Endodermal cell (in vitro differentiated cells): ENCODE measurements at regions not wholly inside any gene's neighbourhood (a gene's known extent, or its start where the extent isn't known, plus 50 kb on each side); places are given as distances from the start of the nearest gene placed in this dataset.

Source experiments
- DNase-seq: peaks from one replicate; pipeline ENCODE4 v3.0.0-alpha.2; 2017
- H3K27ac ChIP-seq: 2 replicates; pipeline ENCODE4 v1.5.1; 2013; ENCODE audit warnings: mild to moderate bottlenecking, low read depth, low read length, moderate library complexity
- H3K27me3 ChIP-seq: 2 replicates; pipeline ENCODE4 v1.6.1; 2013; ENCODE audit warnings: mild to moderate bottlenecking, low read length, moderate library complexity; ENCODE audit not compliant: insufficient read depth, control insufficient read depth, poor library complexity, severe bottlenecking
- H3K36me3 ChIP-seq: 2 replicates; pipeline ENCODE4 v1.7.0; 2013; ENCODE audit warnings: mild to moderate bottlenecking, low read length, moderate library complexity; ENCODE audit not compliant: control insufficient read depth, insufficient read depth
- H3K4me1 ChIP-seq: one replicate; pipeline ENCODE4 v1.7.0; 2013; ENCODE audit warnings: low read length; ENCODE audit not compliant: control insufficient read depth, insufficient read depth
- H3K4me3 ChIP-seq: 2 replicates; pipeline ENCODE4 v1.5.1; 2013; ENCODE audit warnings: mild to moderate bottlenecking, low read length, moderate library complexity
- H3K9ac ChIP-seq: 2 replicates; pipeline ENCODE4 v1.6.1; 2013; ENCODE audit warnings: mild to moderate bottlenecking, low read length, moderate library complexity; ENCODE audit not compliant: poor library complexity, severe bottlenecking; ENCODE audit errors: extremely low read depth
- H3K9me3 ChIP-seq: 2 replicates; pipeline ENCODE4 v1.6.1; 2013; ENCODE audit warnings: mild to moderate bottlenecking, low read length, moderate library complexity; ENCODE audit not compliant: control insufficient read depth
- H3K27ac Mint-ChIP-seq: 2 replicates; pipeline ENCODE4 v1.8.0; 2020; ENCODE audit warnings: mixed read lengths
- H3K27me3 Mint-ChIP-seq: 2 replicates; pipeline ENCODE4 v1.8.0; 2021; ENCODE audit warnings: mild to moderate bottlenecking, mixed read lengths; ENCODE audit not compliant: insufficient read depth
- H3K36me3 Mint-ChIP-seq: 2 replicates; pipeline ENCODE4 v1.8.0; 2020; ENCODE audit warnings: low read depth, mixed read lengths
- H3K4me1 Mint-ChIP-seq: 2 replicates; pipeline ENCODE4 v1.8.0; 2020; ENCODE audit warnings: mixed read lengths
- H3K4me3 Mint-ChIP-seq: 2 replicates; pipeline ENCODE4 v1.8.0; 2020; ENCODE audit warnings: mild to moderate bottlenecking, moderate library complexity, mixed read lengths
- H3K9me3 Mint-ChIP-seq: 2 replicates; pipeline ENCODE4 v1.8.0; 2020; ENCODE audit warnings: mild to moderate bottlenecking, mixed read lengths
- WGBS, 2 experiments: methylation state at CpG; one replicate each; pipeline versions ENCODE4 v1.1.5 to v1.1.7; 2013; ENCODE audit warnings: missing lambda C conversion rate in 2 of 2, mixed read lengths in 1 of 2; ENCODE audit not compliant: insufficient coverage in 1 of 2, insufficient read length in 1 of 2; 5-methylcytosine and 5-hydroxymethylcytosine counted together
- TF ChIP-seq, protein P1 (sequence below): fragments of 200-600 bp; sonication (generic); conservative IDR thresholded peaks from 2 replicates; pipeline ENCODE4 v1.5.0; 2021; ENCODE audit warnings: antibody characterized with exemption, mild to moderate bottlenecking

DNA sequence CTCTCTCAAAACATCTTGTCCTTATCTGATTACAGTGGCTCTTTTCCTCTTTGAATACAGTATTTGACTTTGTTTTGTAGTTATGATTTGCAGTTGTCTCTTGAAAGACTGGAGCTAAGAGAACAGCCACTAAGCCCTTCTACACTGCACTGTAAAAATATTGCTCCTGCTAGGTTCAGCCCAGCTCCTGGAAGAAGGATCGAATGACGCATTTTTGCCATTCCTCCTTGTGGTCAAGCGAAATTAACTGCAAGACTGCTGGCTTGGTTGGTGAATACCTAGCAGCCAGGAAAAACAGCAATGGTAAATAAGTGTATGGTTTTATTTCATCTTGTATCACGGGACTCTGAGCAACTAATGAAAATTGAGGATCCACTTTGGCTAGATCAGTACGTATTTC, 407.8 kb upstream of the CDH2 start:
- no peaks in the 10 kb centered on the region for H3K9me3 ChIP-seq
- no peaks in the 10 kb centered on the region for H3K27me3 ChIP-seq
- H3K4me3 ChIP-seq = no peak overlapping the region
- Mint-ChIP-seq H3K27ac (no peak overlapping the region), H3K36me3 (no peaks in the 10 kb centered on the region), H3K9me3 (no peaks in the 10 kb centered on the region), H3K27me3 (no peaks in the 10 kb centered on the region), H3K4me3 (no peak overlapping the region), H3K4me1 (peaks cover 12% of the 10 kb centered on the region)
- WGBS, 2 experiments = 56 to 60% methylated on average over 5 of the region's 5 CpGs
- H3K4me1 ChIP-seq = peaks cover 6% of the 10 kb centered on the region
- peak; percentile 70 for DNase-seq
- H3K36me3 ChIP-seq = no peaks in the 10 kb centered on the region
- TF ChIP-seq, protein P1, sequence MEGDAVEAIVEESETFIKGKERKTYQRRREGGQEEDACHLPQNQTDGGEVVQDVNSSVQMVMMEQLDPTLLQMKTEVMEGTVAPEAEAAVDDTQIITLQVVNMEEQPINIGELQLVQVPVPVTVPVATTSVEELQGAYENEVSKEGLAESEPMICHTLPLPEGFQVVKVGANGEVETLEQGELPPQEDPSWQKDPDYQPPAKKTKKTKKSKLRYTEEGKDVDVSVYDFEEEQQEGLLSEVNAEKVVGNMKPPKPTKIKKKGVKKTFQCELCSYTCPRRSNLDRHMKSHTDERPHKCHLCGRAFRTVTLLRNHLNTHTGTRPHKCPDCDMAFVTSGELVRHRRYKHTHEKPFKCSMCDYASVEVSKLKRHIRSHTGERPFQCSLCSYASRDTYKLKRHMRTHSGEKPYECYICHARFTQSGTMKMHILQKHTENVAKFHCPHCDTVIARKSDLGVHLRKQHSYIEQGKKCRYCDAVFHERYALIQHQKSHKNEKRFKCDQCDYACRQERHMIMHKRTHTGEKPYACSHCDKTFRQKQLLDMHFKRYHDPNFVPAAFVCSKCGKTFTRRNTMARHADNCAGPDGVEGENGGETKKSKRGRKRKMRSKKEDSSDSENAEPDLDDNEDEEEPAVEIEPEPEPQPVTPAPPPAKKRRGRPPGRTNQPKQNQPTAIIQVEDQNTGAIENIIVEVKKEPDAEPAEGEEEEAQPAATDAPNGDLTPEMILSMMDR = peak; percentile 51
- no peak overlapping the region for H3K27ac ChIP-seq
- no peak overlapping the region for H3K9ac ChIP-seq

DNA sequence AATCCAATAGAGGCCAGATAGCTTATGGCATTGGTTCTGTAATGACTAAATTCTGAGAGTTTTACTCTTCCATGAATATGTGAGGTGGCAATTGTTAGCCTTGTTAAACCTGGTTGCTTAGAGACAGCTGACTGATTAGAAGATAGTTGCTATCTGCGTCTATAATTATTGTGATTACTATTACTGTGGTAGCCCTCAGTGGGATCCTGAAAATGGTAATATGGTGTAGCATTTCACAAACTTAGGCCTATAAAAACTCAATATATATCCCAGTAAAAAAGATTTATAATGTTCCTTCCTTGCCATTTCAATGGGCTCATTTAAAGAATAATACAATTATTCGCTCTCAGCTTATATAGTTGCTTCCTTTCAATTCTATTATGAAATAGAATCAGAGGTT, 405.8 kb upstream of the CDH2 start:
- no peaks in the 10 kb centered on the region for H3K9me3 ChIP-seq
- Mint-ChIP-seq H3K36me3 (no peaks in the 10 kb centered on the region), H3K27ac (no peak overlapping the region), H3K9me3 (no peaks in the 10 kb centered on the region), H3K4me1 (peaks cover 12% of the 10 kb centered on the region), H3K27me3 (no peaks in the 10 kb centered on the region), H3K4me3 (no peak overlapping the region)
- peaks cover 6% of the 10 kb centered on the region for H3K4me1 ChIP-seq
- H3K4me3 ChIP-seq = no peak overlapping the region
- DNase-seq = no peak
- H3K36me3 ChIP-seq = no peaks in the 10 kb centered on the region
- 92% methylated on average over 2 of the region's 2 CpGs; no CpG with 5 or more reads in 1 of the 2 experiments for WGBS, 2 experiments
- no peak overlapping the region for H3K27ac ChIP-seq
- no peak overlapping the region for H3K9ac ChIP-seq
- TF ChIP-seq, protein P1 = no peak
- no peaks in the 10 kb centered on the region for H3K27me3 ChIP-seq

DNA sequence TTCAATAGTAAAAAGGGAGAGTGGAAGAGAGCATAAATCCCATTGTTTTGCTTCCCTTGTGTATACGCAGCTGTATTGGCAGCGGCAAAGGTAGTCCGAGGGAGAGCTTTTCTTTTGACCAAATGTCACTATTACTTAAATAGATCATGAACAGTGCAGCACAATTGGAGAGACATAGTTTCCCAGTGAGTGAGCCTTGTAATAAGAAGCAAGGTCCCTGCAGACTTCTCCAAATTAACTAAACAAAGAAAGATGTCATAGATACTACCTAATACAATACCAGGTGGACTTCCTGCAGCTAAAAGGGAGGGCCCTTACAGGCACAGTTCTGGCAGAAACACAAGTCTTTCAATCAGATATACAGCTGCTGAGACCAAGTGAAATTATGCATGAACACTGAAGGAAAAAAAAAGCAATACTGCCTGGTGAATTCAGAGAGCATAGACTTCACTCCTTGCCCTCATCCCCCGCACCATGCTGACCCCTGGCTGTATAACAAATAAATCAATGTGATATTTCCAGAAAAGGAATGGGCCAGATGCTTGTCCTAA, 404.7 kb upstream of the CDH2 start:
- no peak overlapping the region for H3K4me3 ChIP-seq

More for the DNA sequence above, 404.7 kb upstream of the CDH2 start:
- Mint-ChIP-seq H3K4me1 (peaks cover 12% of the 10 kb centered on the region), H3K27me3 (no peaks in the 10 kb centered on the region), H3K4me3 (no peak overlapping the region), H3K9me3 (no peaks in the 10 kb centered on the region), H3K27ac (no peak overlapping the region), H3K36me3 (no peaks in the 10 kb centered on the region)
- Histone ChIP-seq H3K36me3 (no peaks in the 10 kb centered on the region), H3K27me3 (no peaks in the 10 kb centered on the region), H3K27ac (peak overlapping the region; percentile 47), H3K9me3 (no peaks in the 10 kb centered on the region), H3K9ac (no peak overlapping the region), H3K4me1 (peaks cover 6% of the 10 kb centered on the region)
- no peak for DNase-seq
- TF ChIP-seq, protein P1 = no peak
- 89 to 100% methylated on average over 1 to 4 of the region's 4 CpGs for WGBS, 2 experiments
